AG10803 (cell line): ENCODE measurements at regions not wholly inside any gene's neighbourhood (a gene's known extent, or its start where the extent isn't known, plus 50 kb on each side); places are given as distances from the start of the nearest gene placed in this dataset.
A peak's percentile ranks its signal among the peaks of the same experiment; 100 is the strongest.

Experiments used
- DNase-seq: peaks from one replicate; pipeline ENCODE4 v3.0.0; 2010; ENCODE audit warnings: low read depth
- H3K4me3 ChIP-seq: 2 replicates; pipeline ENCODE4 v1.5.1; 2011; ENCODE audit warnings: mild to moderate bottlenecking, low read length, control low read depth
- CTCF ChIP-seq: conservative IDR thresholded peaks from 2 replicates; pipeline ENCODE4 v1.5.1; 2011; ENCODE audit warnings: mild to moderate bottlenecking, low read length, control low read depth, inconsistent platforms

- TF ChIP-seq CTCF: no peak
- no peak for DNase-seq
These were observed 171.3 kb upstream of the CRY1 start for GRCh38 chr12:107264667-107265066.

GRCh38 chr12:107267604-107268003, 174.3 kb upstream of the CRY1 start:
- H3K4me3 ChIP-seq: no peak overlapping the region
- no peak for TF ChIP-seq CTCF
- no peak for DNase-seq

More at GRCh38 chr12:107264667-107265066, 171.3 kb upstream of the CRY1 start:
- H3K4me3 ChIP-seq: no peak overlapping the region

- no peak for TF ChIP-seq CTCF
- DNase-seq: no peak
- no peak overlapping the region for H3K4me3 ChIP-seq
These were observed 178.2 kb upstream of the CRY1 start for GRCh38 chr12:107271523-107271922.

- no peak for DNase-seq
- H3K4me3 ChIP-seq: no peak overlapping the region
- TF ChIP-seq CTCF: no peak
These were observed 182.2 kb upstream of the CRY1 start for GRCh38 chr12:107275530-107275929.

- peak; percentile 30 for DNase-seq
- no peak overlapping the region for H3K4me3 ChIP-seq
- no peak for TF ChIP-seq CTCF
These were observed 184.5 kb upstream of the CRY1 start for GRCh38 chr12:107277855-107278254.

GRCh38 chr12:107282628-107283027, 189.3 kb upstream of the CRY1 start:
- no peak for TF ChIP-seq CTCF
- no peak for DNase-seq
- no peak overlapping the region for H3K4me3 ChIP-seq

GRCh38 chr12:107283652-107284051, 190.3 kb upstream of the CRY1 start:
- no peak for DNase-seq
- TF ChIP-seq CTCF: no peak
- H3K4me3 ChIP-seq: no peak overlapping the region
